IMR-90 (cell line): ENCODE measurements at regions not wholly inside any gene's neighbourhood (a gene's known extent, or its start where the extent isn't known, plus 50 kb on each side); places are given as distances from the start of the nearest gene placed in this dataset.

Experiments
- ATAC-seq: fragments of 200-7000 bp; cut with Tn5 transposase; 2 replicates; pipeline ENCODE4 v1.9.1; 2020; ENCODE audit warnings: low read depth, mild to moderate bottlenecking, moderate library complexity
- BruUV-seq: library from RNA; stranded (reverse); fragments of 400-500 nt; replicated peaks from 2 replicates; lab custom pipeline; 2021; lab: Mats Ljungman, UMichigan
- CTCF ChIA-PET: fragments of 300-600 bp; formaldehyde crosslinking; extraction: SDS; loops from one replicate; lab custom pipeline; 2021; ENCODE audit warnings: antibody characterized with exemption; lab: Yijun Ruan, JAX
- POLR2A ChIA-PET: fragments of 300-600 bp; sonication (Branson Sonifier 250); formaldehyde crosslinking; loops from one replicate; lab custom pipeline; 2022; ENCODE audit warnings: antibody characterized with exemption; ENCODE audit not compliant: unreplicated experiment; lab: Charles Lee
- DNase-seq: peaks from one replicate; pipeline ENCODE4 v3.0.0; 2013
- H2AFZ ChIP-seq: replicated peaks from 2 replicates; pipeline ENCODE3; 2013; ENCODE audit warnings: low read length, mild to moderate bottlenecking; ENCODE audit not compliant: poor library complexity
- H2AK5ac ChIP-seq: 2 replicates; pipeline ENCODE4 v1.6.1; 2013; ENCODE audit warnings: low read depth, low read length, inconsistent platforms
- H2AK9ac ChIP-seq: replicated peaks from 2 replicates; pipeline ENCODE3; 2013; ENCODE audit warnings: mild to moderate bottlenecking, low read depth, low read length, moderate library complexity; ENCODE audit not compliant: poor library complexity
- H2BK120ac ChIP-seq: 2 replicates; pipeline ENCODE4 v1.6.1; 2013; ENCODE audit warnings: low read depth, low read length, inconsistent platforms
- H2BK15ac ChIP-seq: 3 replicates; pipeline ENCODE4 v1.6.1; 2013; ENCODE audit warnings: low read depth, low read length, inconsistent platforms
- H2BK20ac ChIP-seq: 2 replicates; pipeline ENCODE4 v1.6.1; 2013; ENCODE audit warnings: low read depth, mild to moderate bottlenecking, inconsistent platforms, low read length, moderate library complexity
- H2BK5ac ChIP-seq: 2 replicates; pipeline ENCODE4 v1.6.1; 2013; ENCODE audit warnings: mild to moderate bottlenecking, low read depth, low read length, inconsistent platforms; ENCODE audit not compliant: poor library complexity, severe bottlenecking
- H3K14ac ChIP-seq: replicated peaks from 2 replicates; pipeline ENCODE4 v1.6.1; 2013; ENCODE audit warnings: low read depth, low read length, inconsistent platforms
- H3K18ac ChIP-seq: 2 replicates; pipeline ENCODE4 v1.6.1; 2013; ENCODE audit warnings: low read depth, low read length, control low read depth
- H3K23ac ChIP-seq: 2 replicates; pipeline ENCODE4 v1.6.1; 2013; ENCODE audit warnings: low read depth, low read length, inconsistent platforms
- H3K27ac ChIP-seq: 2 replicates; pipeline ENCODE4 v1.5.1; 2013; ENCODE audit warnings: mild to moderate bottlenecking, control low read depth, low read length; ENCODE audit not compliant: insufficient read depth
- H3K27me3 ChIP-seq: 2 replicates; pipeline ENCODE4 v1.6.1; 2013; ENCODE audit warnings: low read length; ENCODE audit not compliant: control insufficient read depth, insufficient read depth
- H3K36me3 ChIP-seq: 2 replicates; pipeline ENCODE4 v1.6.1; 2013; ENCODE audit warnings: low read length, mixed read lengths; ENCODE audit not compliant: control insufficient read depth, insufficient read depth
- H3K4ac ChIP-seq: 2 replicates; pipeline ENCODE4 v1.6.1; 2013; ENCODE audit warnings: low read depth, low read length, inconsistent platforms
- H3K4me1 ChIP-seq: 2 replicates; pipeline ENCODE4 v1.6.1; 2013; ENCODE audit warnings: low read length, mixed read lengths; ENCODE audit not compliant: control insufficient read depth, insufficient read depth
- H3K4me2 ChIP-seq: 2 replicates; pipeline ENCODE4 v1.6.1; 2013; ENCODE audit warnings: low read depth, mild to moderate bottlenecking, control low read depth, low read length, moderate library complexity
- H3K4me3 ChIP-seq: 2 replicates; pipeline ENCODE4 v1.5.1; 2013; ENCODE audit warnings: low read depth, mild to moderate bottlenecking, control low read depth, low read length, moderate library complexity; ENCODE audit not compliant: insufficient read depth
- H3K56ac ChIP-seq: 2 replicates; pipeline ENCODE4 v1.6.1; 2013; ENCODE audit warnings: low read length, inconsistent platforms; ENCODE audit not compliant: insufficient read depth; ENCODE audit errors: extremely low read depth
- H3K79me1 ChIP-seq, 2 experiments: 2 replicates each; pipeline ENCODE4 v1.6.1; 2013; ENCODE audit warnings: low read length in 2 of 2, inconsistent platforms in 1 of 2, low read depth in 1 of 2
- H3K9ac ChIP-seq: 2 replicates; pipeline ENCODE4 v1.6.1; 2013; ENCODE audit warnings: low read depth, low read length, control low read depth
- H3K9me1 ChIP-seq: 2 replicates; pipeline ENCODE4 v1.6.1; 2013; ENCODE audit warnings: low read length, inconsistent platforms; ENCODE audit not compliant: insufficient read depth
- H3K9me3 ChIP-seq: 2 replicates; pipeline ENCODE4 v1.6.1; 2013; ENCODE audit warnings: low read length; ENCODE audit not compliant: control insufficient read depth, insufficient read depth
- H4K20me1 ChIP-seq: 2 replicates; pipeline ENCODE4 v1.6.1; 2013; ENCODE audit warnings: low read length, inconsistent platforms; ENCODE audit not compliant: insufficient read depth
- H4K5ac ChIP-seq: 2 replicates; pipeline ENCODE4 v1.6.1; 2013; ENCODE audit warnings: mild to moderate bottlenecking, low read depth, low read length, control low read depth
- H4K8ac ChIP-seq, 2 experiments: 2 replicates each; pipeline ENCODE4 v1.6.1; 2013; ENCODE audit warnings: low read depth in 2 of 2, low read length in 2 of 2, control low read depth in 1 of 2, inconsistent platforms in 1 of 2
- H4K91ac ChIP-seq: 2 replicates; pipeline ENCODE4 v1.6.1; 2013; ENCODE audit warnings: low read depth, low read length, inconsistent platforms; ENCODE audit not compliant: insufficient read depth
- BHLHE40 ChIP-seq: fragments of 150-350 bp; IDR thresholded peaks from 2 replicates; pipeline ENCODE4 v1.6.1; 2016; ENCODE audit warnings: mild to moderate bottlenecking, low read depth, low read length
- CEBPB ChIP-seq: IDR thresholded peaks from 2 replicates; pipeline ENCODE4 v1.6.1; 2012; ENCODE audit warnings: low read depth, low read length, improper control_type of control experiment
- CHD1 ChIP-seq: IDR thresholded peaks from 2 replicates; pipeline ENCODE4 v1.6.1; 2012; ENCODE audit warnings: low read depth, low read length, improper control_type of control experiment
- CTCF ChIP-seq: conservative IDR thresholded peaks from 2 replicates; pipeline ENCODE4 v1.5.1; 2012; ENCODE audit warnings: mild to moderate bottlenecking, low read depth, low read length, improper control_type of control experiment
- ELK1 ChIP-seq: fragments of 150-350 bp; IDR thresholded peaks from 2 replicates; pipeline ENCODE4 v1.6.1; 2016; ENCODE audit warnings: low read depth, mild to moderate bottlenecking, low read length, moderate library complexity, borderline replicate concordance
- FOS ChIP-seq: fragments of 150-350 bp; IDR thresholded peaks from 2 replicates; pipeline ENCODE4 v1.6.1; 2016; ENCODE audit warnings: low read depth, low read length
- MAFK ChIP-seq: IDR thresholded peaks from 2 replicates; pipeline ENCODE4 v1.6.1; 2012; ENCODE audit warnings: low read depth, low read length, improper control_type of control experiment
- MAZ ChIP-seq: IDR thresholded peaks from 2 replicates; pipeline ENCODE4 v1.6.1; 2012; ENCODE audit warnings: low read depth, mild to moderate bottlenecking, low read length, improper control_type of control experiment, moderate library complexity, borderline replicate concordance
- MXI1 ChIP-seq: IDR thresholded peaks from 2 replicates; pipeline ENCODE4 v1.6.1; 2012; ENCODE audit warnings: low read depth, mild to moderate bottlenecking, low read length, moderate library complexity, borderline replicate concordance
- NFE2L2 ChIP-seq: fragments of 150-350 bp; IDR thresholded peaks from 2 replicates; pipeline ENCODE4 v1.6.1; 2016; ENCODE audit warnings: low read depth, mild to moderate bottlenecking, low read length
- POLR2A ChIP-seq: IDR thresholded peaks from 2 replicates; pipeline ENCODE4 v1.6.1; 2012; ENCODE audit warnings: mild to moderate bottlenecking, low read depth, low read length
- RAD21 ChIP-seq: IDR thresholded peaks from 2 replicates; pipeline ENCODE4 v1.6.1; 2012; ENCODE audit warnings: low read length, improper control_type of control experiment
- RCOR1 ChIP-seq: IDR thresholded peaks from 2 replicates; pipeline ENCODE4 v1.6.1; 2012; ENCODE audit warnings: mild to moderate bottlenecking, low read length, improper control_type of control experiment; ENCODE audit not compliant: insufficient replicate concordance
- RFX5 ChIP-seq: IDR thresholded peaks from 2 replicates; pipeline ENCODE4 v1.8.0; 2012; ENCODE audit warnings: low read depth, mild to moderate bottlenecking, low read length, moderate library complexity
- SMC3 ChIP-seq: fragments of 150-350 bp; IDR thresholded peaks from 2 replicates; pipeline ENCODE4 v1.6.1; 2016; ENCODE audit warnings: low read depth, mild to moderate bottlenecking, antibody characterized with exemption, low read length, moderate library complexity
- dilution Hi-C: fragments of 300-500 bp; cut with HindIII; formaldehyde crosslinking; loops from one replicate; pipeline ENCODE4 v1.14.3; 2018; ENCODE audit warnings: low sequenced_read_pairs; ENCODE audit not compliant: unreplicated experiment
- in situ Hi-C: fragments of 300-500 bp; cut with MboI; formaldehyde crosslinking; loops from 3 replicates; pipeline ENCODE4 v1.14.3; 2019; ENCODE audit warnings: low sequenced_read_pairs, inconsistent platforms, mixed read lengths
- intact Hi-C: fragments of 100-400 bp; cut with micrococcal nuclease; formaldehyde crosslinking; loops from 2 replicates; pipeline ENCODE4 v1.10.0; 2022
- TF ChIP-seq, protein P1 (sequence below): fragments of 150-350 bp; IDR thresholded peaks from 2 replicates; pipeline ENCODE4 v1.6.1; 2017; ENCODE audit warnings: mild to moderate bottlenecking, antibody characterized with exemption, low read length, low read depth

DNA sequence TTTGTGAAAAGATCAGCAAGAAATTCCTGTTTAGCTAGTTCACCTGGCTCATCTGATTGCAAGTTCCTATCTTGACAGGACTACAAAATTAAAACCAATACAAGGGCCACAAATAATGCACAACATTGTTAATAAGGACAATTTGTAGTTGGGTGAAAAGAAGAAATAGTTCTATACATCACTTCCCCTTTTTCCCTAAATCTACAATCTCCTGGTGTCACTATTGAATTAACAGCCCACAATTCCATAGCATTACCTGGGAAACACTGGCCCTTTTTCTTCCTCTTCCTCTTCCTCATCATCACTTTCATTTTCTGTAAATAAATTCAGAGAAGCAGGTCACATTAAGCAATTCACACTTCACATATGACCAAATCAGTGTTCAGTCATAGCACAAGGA lies 366.9 kb downstream of the FAM72C start:
- H2BK5ac ChIP-seq, result no peak overlapping the region
- H3K4ac ChIP-seq, result no peak overlapping the region
- no peak overlapping the region for H3K56ac ChIP-seq
- no peak overlapping the region for H2AFZ ChIP-seq
- ATAC-seq (no peak), DNase-seq (no peak)
- intact Hi-C loops, result no loop called here
- H3K14ac ChIP-seq, result no peak overlapping the region
- H3K23ac ChIP-seq, result no peak overlapping the region
- H3K9me3 ChIP-seq, result no peaks in the 10 kb centered on the region
- H3K4me3 ChIP-seq, result no peak overlapping the region
- no peak overlapping the region for H2BK15ac ChIP-seq
- H2AK5ac ChIP-seq, result no peak overlapping the region
- H3K9me1 ChIP-seq, result no peaks in the 10 kb centered on the region
- no peak overlapping the region for H4K91ac ChIP-seq
- ChIA-PET CTCF (no interaction called here), POLR2A (no interaction called here)
- no peak overlapping the region for H3K4me2 ChIP-seq
- H3K4me1 ChIP-seq, result no peaks in the 10 kb centered on the region
- in situ Hi-C loops, result loop anchor here (5.0 kb wide), 1 partner anchor 52 kb away; no protein-coding TSS in a partner anchor
- no peak overlapping the region for H2BK20ac ChIP-seq
- no peaks in the 10 kb centered on the region for H3K27me3 ChIP-seq
- TF ChIP-seq SMC3 (no peak), FOS (no peak), RCOR1 (no peak), MAZ (no peak), MAFK (no peak), POLR2A (no peak), NFE2L2 (no peak), CEBPB (no peak), MXI1 (no peak), RFX5 (no peak), CTCF (no peak), ELK1 (no peak), RAD21 (no peak), CHD1 (no peak), BHLHE40 (no peak)
- TF ChIP-seq, protein P1, sequence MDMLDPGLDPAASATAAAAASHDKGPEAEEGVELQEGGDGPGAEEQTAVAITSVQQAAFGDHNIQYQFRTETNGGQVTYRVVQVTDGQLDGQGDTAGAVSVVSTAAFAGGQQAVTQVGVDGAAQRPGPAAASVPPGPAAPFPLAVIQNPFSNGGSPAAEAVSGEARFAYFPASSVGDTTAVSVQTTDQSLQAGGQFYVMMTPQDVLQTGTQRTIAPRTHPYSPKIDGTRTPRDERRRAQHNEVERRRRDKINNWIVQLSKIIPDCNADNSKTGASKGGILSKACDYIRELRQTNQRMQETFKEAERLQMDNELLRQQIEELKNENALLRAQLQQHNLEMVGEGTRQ, result no peak
- no TSS peak for BruUV-seq
- H3K36me3 ChIP-seq, result no peaks in the 10 kb centered on the region
- H2BK120ac ChIP-seq, result no peak overlapping the region
- H3K9ac ChIP-seq, result no peak overlapping the region
- no peaks in the 10 kb centered on the region for H4K20me1 ChIP-seq
- dilution Hi-C loops, result no loop called here
- no peak overlapping the region for H4K8ac ChIP-seq
- H3K79me1 ChIP-seq, result no peaks in the 10 kb centered on the region
- H2AK9ac ChIP-seq, result no peak overlapping the region
- no peak overlapping the region for H3K27ac ChIP-seq
- H4K5ac ChIP-seq, result no peak overlapping the region
- H3K18ac ChIP-seq, result no peak overlapping the region
